SK-N-SH (cell line): ENCODE measurements at regions not wholly inside any gene's neighbourhood (a gene's known extent, or its start where the extent isn't known, plus 50 kb on each side); places are given as distances from the start of the nearest gene placed in this dataset.

Experiments
- CTCF ChIA-PET: fragments of 300-600, 350-600 bp; formaldehyde crosslinking; extraction: SDS; loops from one replicate; lab custom pipeline; 2021; lab: Yijun Ruan, JAX
- POLR2A ChIA-PET: fragments of 350-600 bp; sonication (Branson Sonifier 250); formaldehyde crosslinking; extraction: SDS; loops from one replicate; lab custom pipeline; 2020; ENCODE audit warnings: antibody characterized with exemption, inconsistent platforms; lab: Yijun Ruan, JAX
- DNase-seq: peaks from one replicate; pipeline ENCODE4 v3.0.0; 2012
- H2AFZ ChIP-seq: fragments of 200-600 bp; sonication (generic); 2 replicates; pipeline ENCODE4 v1.8.1; 2016; ENCODE audit warnings: antibody characterized with exemption, mild to moderate bottlenecking, low read depth
- H3F3A ChIP-seq: fragments of 200-600 bp; sonication (generic); replicated peaks from 2 replicates; pipeline ENCODE3; 2016; ENCODE audit warnings: antibody characterized with exemption, mild to moderate bottlenecking; ENCODE audit not compliant: insufficient read depth
- H3K27ac ChIP-seq, 2 experiments: fragments of 200-500 bp in 1 of 2; fragments of 200-600 bp in 1 of 2; sonication (Bioruptor generic) in 1 of 2; sonication (generic), shearing (Covaris generic) in 1 of 2; 2 replicates each; pipeline versions ENCODE4 v1.5.1 to v1.6.1; 2014 to 2016; ENCODE audit warnings: low read depth in 2 of 2, inconsistent platforms in 1 of 2, low read length in 1 of 2, mild to moderate bottlenecking in 1 of 2, mixed read lengths in 1 of 2
- H3K27me3 ChIP-seq: fragments of 200-600 bp; sonication (generic), shearing (Covaris generic); 2 replicates; pipeline ENCODE4 v1.6.1; 2016; ENCODE audit warnings: mixed run types; ENCODE audit not compliant: insufficient read depth
- H3K36me3 ChIP-seq, 2 experiments: fragments of 200-500 bp in 1 of 2; fragments of 200-600 bp in 1 of 2; sonication (Bioruptor generic) in 1 of 2; sonication (generic) in 1 of 2; replicated peaks in 1 of 2; 2 replicates each; pipeline versions ENCODE3 to v1.5.1; 2014 to 2016; ENCODE audit warnings: low read length in 1 of 2, mild to moderate bottlenecking in 1 of 2; ENCODE audit not compliant: insufficient read depth in 2 of 2, control insufficient read depth in 1 of 2
- H3K4me1 ChIP-seq, 2 experiments: fragments of 200-500 bp in 1 of 2; fragments of 200-600 bp in 1 of 2; sonication (Bioruptor generic) in 1 of 2; sonication (generic), shearing (Covaris generic) in 1 of 2; 2 replicates each; pipeline versions ENCODE4 v1.5.1 to v1.6.1; 2014 to 2016; ENCODE audit warnings: low read depth in 1 of 2, low read length in 1 of 2, mixed run types in 1 of 2; ENCODE audit not compliant: insufficient read depth in 2 of 2, control insufficient read depth in 1 of 2
- H3K4me2 ChIP-seq: fragments of 200-600 bp; sonication (generic), shearing (Covaris generic); 2 replicates; pipeline ENCODE4 v1.6.1; 2017; ENCODE audit warnings: mixed run types
- H3K4me3 ChIP-seq, 2 experiments: fragments of 200-500 bp in 1 of 2; fragments of 200-600 bp in 1 of 2; sonication (Bioruptor generic) in 1 of 2; sonication (generic), shearing (Covaris generic) in 1 of 2; 2 replicates each; pipeline versions ENCODE4 v1.5.1 to v1.8.1; 2014 to 2016; ENCODE audit warnings: low read depth in 2 of 2, inconsistent platforms in 1 of 2, low read length in 1 of 2, mild to moderate bottlenecking in 1 of 2, mixed read lengths in 1 of 2, moderate library complexity in 1 of 2
- H3K79me2 ChIP-seq: fragments of 200-600 bp; sonication (generic); 2 replicates; pipeline ENCODE4 v1.8.1; 2017; ENCODE audit warnings: mild to moderate bottlenecking; ENCODE audit not compliant: insufficient read depth
- H3K9ac ChIP-seq: fragments of 200-600 bp; sonication (generic); 2 replicates; pipeline ENCODE4 v1.6.1; 2017; ENCODE audit warnings: mixed run types
- H3K9me2 ChIP-seq: fragments of 200-600 bp; sonication (generic); 2 replicates; pipeline ENCODE4 v1.6.1; 2017; ENCODE audit warnings: mixed run types
- H3K9me3 ChIP-seq: fragments of 200-600 bp; sonication (generic); 2 replicates; pipeline ENCODE4 v1.6.1; 2017; ENCODE audit warnings: mixed run types, mild to moderate bottlenecking, moderate library complexity
- H4K20me1 ChIP-seq: fragments of 200-600 bp; sonication (generic); 2 replicates; pipeline ENCODE4 v1.6.1; 2017; ENCODE audit warnings: mild to moderate bottlenecking, mixed run types; ENCODE audit not compliant: insufficient read depth
- CTCF ChIP-seq: fragments of 200-600 bp; sonication (generic); IDR thresholded peaks from 2 replicates; pipeline ENCODE4 v1.6.1; 2017; ENCODE audit warnings: antibody characterized with exemption, mild to moderate bottlenecking, moderate library complexity
- ELF1 ChIP-seq: IDR thresholded peaks from 2 replicates; pipeline ENCODE4 v1.4.0; 2012
- FOXJ3 ChIP-seq: sonication (generic); formaldehyde crosslinking; IDR thresholded peaks from 2 replicates; pipeline ENCODE4 v1.5.1; 2020; ENCODE audit warnings: mild to moderate bottlenecking, missing genetic modification reagents
- IRF3 ChIP-seq: fragments of 150-350 bp; IDR thresholded peaks from 2 replicates; pipeline ENCODE4 v1.6.1; 2016; ENCODE audit warnings: mild to moderate bottlenecking, low read depth, low read length
- MEF2A ChIP-seq: IDR thresholded peaks from 2 replicates; pipeline ENCODE4 v1.4.0; 2012; ENCODE audit warnings: low read depth, borderline replicate concordance
- MXI1 ChIP-seq: IDR thresholded peaks from 2 replicates; pipeline ENCODE4 v1.6.1; 2012; ENCODE audit warnings: mild to moderate bottlenecking, low read depth, low read length, improper control_type of control experiment
- NFIC ChIP-seq: IDR thresholded peaks from 2 replicates; pipeline ENCODE4 v1.4.0; 2012; ENCODE audit warnings: borderline replicate concordance
- POLR2AphosphoS5 ChIP-seq: IDR thresholded peaks from 2 replicates; pipeline ENCODE4 v1.6.1; 2012; ENCODE audit warnings: low read depth, low read length
- RCOR1 ChIP-seq: fragments of 150-350 bp; IDR thresholded peaks from 2 replicates; pipeline ENCODE4 v1.6.1; 2017; ENCODE audit warnings: antibody characterized with exemption, low read length
- RFX5 ChIP-seq: IDR thresholded peaks from 2 replicates; pipeline ENCODE4 v1.6.1; 2012; ENCODE audit warnings: mild to moderate bottlenecking, improper control_type of control experiment, low read length
- RXRA ChIP-seq: IDR thresholded peaks from 2 replicates; pipeline ENCODE4 v1.4.0; 2012; ENCODE audit warnings: low read depth, mild to moderate bottlenecking, borderline replicate concordance
- SIN3A ChIP-seq: IDR thresholded peaks from 2 replicates; pipeline ENCODE4 v1.6.1; 2012; ENCODE audit warnings: low read depth, mild to moderate bottlenecking, low read length, moderate library complexity, borderline replicate concordance
- SMC3 ChIP-seq: IDR thresholded peaks from 2 replicates; pipeline ENCODE4 v1.6.1; 2012; ENCODE audit warnings: low read depth, low read length, improper control_type of control experiment
- TAF1 ChIP-seq: IDR thresholded peaks from 2 replicates; pipeline ENCODE4 v1.6.1; 2012; ENCODE audit warnings: low read depth, mild to moderate bottlenecking, low read length, moderate library complexity, borderline replicate concordance
- TEAD4 ChIP-seq: IDR thresholded peaks from 2 replicates; pipeline ENCODE4 v1.4.0; 2012; ENCODE audit warnings: mild to moderate bottlenecking, borderline replicate concordance; ENCODE audit not compliant: insufficient read depth
- YY1 ChIP-seq: IDR thresholded peaks from 2 replicates; pipeline ENCODE4 v1.4.0; 2012; ENCODE audit warnings: low read depth, mild to moderate bottlenecking
- ZBTB33 ChIP-seq: IDR thresholded peaks from 2 replicates; pipeline ENCODE4 v1.4.0; 2012; ENCODE audit warnings: low read depth, borderline replicate concordance
- WGBS: methylation state at CpG from one replicate; pipeline ENCODE4 v1.1.6; 2017; ENCODE audit warnings: low lambda C conversion rate; 5-methylcytosine and 5-hydroxymethylcytosine counted together
- TF ChIP-seq, protein P1 (sequence below): fragments of 150-350 bp; IDR thresholded peaks from 2 replicates; pipeline ENCODE4 v1.6.1; 2017; ENCODE audit warnings: antibody characterized with exemption, low read length, low read depth, borderline replicate concordance
- TF ChIP-seq, protein P2 (sequence below): IDR thresholded peaks from 2 replicates; pipeline ENCODE4; 2012

DNA sequence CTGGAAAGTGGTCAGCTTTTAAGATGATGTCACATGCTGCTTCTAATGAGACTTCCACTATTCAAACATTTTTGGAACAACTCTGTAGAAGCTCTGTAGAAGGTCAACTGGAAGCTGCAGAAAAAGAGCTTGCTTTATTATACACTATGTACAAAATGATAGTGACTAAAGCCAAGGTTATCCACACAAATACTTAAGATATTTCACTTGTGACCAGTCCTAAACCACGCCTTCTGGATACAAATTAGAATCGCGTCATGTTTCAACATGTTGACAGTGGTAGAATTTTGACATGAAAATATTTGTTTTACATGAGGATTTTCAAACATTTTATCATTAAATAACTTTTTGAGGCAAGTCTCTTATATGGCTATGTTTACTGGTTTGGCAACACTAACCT lies 499.6 kb upstream of the PHF14 start:
- no peak overlapping the region for H3K4me2 ChIP-seq
- no peak overlapping the region for H3K27ac ChIP-seq
- ChIA-PET POLR2A (no interaction called here), CTCF (interaction anchor here (1.2 kb wide), 1 partner anchor 8 kb away, joined by 4 read pairs; no protein-coding TSS in a partner anchor)
- H3K4me3 ChIP-seq, result no peak overlapping the region
- DNase-seq, result no peak
- TF ChIP-seq RXRA (no peak), ZBTB33 (no peak), ELF1 (no peak), YY1 (no peak), CTCF (no peak), MXI1 (no peak), SMC3 (no peak), POLR2AphosphoS5 (no peak), MEF2A (no peak), TAF1 (no peak), RCOR1 (no peak), SIN3A (no peak), RFX5 (no peak), NFIC (no peak), FOXJ3 (CRISPR knock-in tag) (no peak), TEAD4 (no peak), IRF3 (no peak)
- TF ChIP-seq, protein P1, sequence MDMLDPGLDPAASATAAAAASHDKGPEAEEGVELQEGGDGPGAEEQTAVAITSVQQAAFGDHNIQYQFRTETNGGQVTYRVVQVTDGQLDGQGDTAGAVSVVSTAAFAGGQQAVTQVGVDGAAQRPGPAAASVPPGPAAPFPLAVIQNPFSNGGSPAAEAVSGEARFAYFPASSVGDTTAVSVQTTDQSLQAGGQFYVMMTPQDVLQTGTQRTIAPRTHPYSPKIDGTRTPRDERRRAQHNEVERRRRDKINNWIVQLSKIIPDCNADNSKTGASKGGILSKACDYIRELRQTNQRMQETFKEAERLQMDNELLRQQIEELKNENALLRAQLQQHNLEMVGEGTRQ, result no peak
- TF ChIP-seq, protein P2, sequence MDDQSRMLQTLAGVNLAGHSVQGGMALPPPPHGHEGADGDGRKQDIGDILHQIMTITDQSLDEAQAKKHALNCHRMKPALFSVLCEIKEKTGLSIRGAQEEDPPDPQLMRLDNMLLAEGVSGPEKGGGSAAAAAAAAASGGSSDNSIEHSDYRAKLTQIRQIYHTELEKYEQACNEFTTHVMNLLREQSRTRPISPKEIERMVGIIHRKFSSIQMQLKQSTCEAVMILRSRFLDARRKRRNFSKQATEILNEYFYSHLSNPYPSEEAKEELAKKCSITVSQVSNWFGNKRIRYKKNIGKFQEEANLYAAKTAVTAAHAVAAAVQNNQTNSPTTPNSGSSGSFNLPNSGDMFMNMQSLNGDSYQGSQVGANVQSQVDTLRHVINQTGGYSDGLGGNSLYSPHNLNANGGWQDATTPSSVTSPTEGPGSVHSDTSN, result no peak
- H3K9me2 ChIP-seq, result no peaks in the 10 kb centered on the region
- no peaks in the 10 kb centered on the region; the same call in 1 of the 2 replicates for H3K9me3 ChIP-seq
- H4K20me1 ChIP-seq, result no peaks in the 10 kb centered on the region
- H3F3A ChIP-seq, result no peaks in the 10 kb centered on the region
- H3K79me2 ChIP-seq, result no peaks in the 10 kb centered on the region
- no peaks in the 10 kb centered on the region for H3K36me3 ChIP-seq
- H3K27me3 ChIP-seq, result no peaks in the 10 kb centered on the region
- H3K9ac ChIP-seq, result no peak overlapping the region
- no peak overlapping the region for H2AFZ ChIP-seq
- H3K4me1 ChIP-seq, result peaks cover 0 to 9% of the 10 kb centered on the region in 2 experiments; a peak in 2 of 4 replicates
- WGBS, result 57% methylated on average over 3 of the region's 3 CpGs
